ENCODE measurements at regions not wholly inside any gene's neighbourhood (a gene's known extent, or its start where the extent isn't known, plus 50 kb on each side); places are given as distances from the start of the nearest gene placed in this dataset.

DNA sequence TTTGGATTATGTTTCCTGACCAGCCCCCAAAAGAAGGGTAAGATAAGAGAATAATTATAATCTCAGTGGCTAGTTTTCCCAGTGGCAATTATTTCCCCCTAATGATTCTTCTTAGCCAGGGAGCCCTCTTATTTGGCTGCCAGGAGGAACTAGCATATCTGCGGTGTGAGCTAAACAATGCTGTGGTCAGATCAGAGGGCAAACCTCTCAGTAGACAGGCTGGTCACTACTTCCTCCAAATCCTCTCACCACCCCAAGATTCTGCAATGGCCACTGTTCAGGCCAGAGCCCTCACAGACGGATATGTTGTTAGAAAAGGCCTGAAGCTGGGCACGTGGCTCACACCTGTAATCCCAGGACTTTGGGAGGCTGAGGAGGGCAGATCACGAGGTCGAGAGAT is 273.4 kb upstream of the SASH1 start:
- no peak for DNase-seq

DNA sequence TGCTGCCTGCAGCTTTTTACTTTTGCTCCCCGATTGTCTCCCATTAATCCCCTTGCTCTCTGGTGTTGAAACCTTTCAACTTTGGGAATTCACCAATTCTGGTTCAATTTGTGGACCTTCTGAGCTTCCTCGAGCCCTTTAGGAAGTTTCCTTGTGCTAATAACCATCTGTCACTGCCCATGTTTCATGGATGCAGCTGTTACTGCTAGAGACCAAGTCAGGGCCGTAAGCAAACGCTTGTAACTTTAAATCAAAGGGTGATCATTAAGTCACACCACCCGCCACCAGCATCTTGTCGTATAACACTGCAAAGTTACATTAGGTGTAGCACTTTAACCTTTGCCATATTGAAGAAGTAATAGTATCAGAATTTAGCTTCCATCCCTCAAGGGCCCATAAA is 268.3 kb upstream of the SASH1 start:
- no peak for DNase-seq

DNA sequence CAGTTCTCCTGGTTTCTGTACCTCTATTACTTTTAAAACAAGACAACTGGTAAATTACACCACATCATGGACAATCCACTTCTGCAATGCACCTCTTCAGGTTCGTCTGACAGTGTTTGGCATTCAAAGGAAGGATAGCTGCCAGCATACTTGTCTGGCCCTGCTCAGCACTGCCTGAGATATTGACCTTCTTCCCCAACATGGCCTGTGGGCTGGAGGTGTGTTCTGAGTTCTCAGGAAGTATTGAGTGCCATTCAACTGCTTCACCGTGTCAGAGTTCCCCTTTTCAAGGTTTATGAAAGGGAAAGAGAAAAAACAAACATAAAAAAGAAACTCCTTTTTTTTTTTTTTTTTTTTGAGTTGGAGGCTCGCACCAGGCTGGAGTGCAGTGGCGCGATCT is 267.9 kb upstream of the SASH1 start:
- no peak for DNase-seq

DNA sequence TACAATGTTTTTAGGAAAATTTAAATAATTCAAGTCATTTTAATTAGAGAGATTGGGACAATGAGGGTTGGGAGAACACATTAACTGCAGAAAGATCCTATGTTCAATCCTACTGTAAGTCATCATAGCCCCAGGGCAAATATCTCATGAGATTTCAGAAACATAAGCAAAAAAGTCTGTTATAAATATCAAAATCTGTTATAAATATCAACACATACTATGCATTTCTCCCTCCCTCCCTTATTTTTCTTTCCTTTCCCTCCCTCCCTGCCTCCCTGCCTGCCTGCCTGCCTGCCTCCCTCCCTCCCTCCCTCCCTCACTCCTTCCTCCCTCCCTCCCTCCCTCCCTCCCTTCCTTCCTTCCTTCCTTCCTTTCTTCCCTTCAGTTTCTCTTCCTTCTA is 267.3 kb upstream of the SASH1 start:
- DNase-seq: no peak

DNA sequence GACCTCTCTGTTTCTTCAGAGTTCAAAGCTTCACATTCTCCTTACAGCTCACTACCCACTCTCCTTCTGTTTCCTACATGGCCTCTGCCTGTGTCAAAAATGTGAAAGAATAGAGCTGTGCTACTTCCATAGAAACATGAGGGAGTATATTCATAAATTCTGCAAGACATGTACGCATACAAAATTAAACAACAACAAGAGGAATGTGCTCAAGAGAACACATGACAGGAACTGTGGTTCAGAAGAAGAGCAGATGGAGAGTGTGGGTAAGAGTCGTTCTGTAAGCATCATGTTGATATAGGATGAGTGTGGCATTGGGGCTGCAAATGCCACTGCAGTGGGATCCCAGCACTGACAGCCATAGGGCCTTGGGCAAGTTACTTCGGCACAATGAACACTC is 266.6 kb upstream of the SASH1 start:
- no peak for DNase-seq

DNA sequence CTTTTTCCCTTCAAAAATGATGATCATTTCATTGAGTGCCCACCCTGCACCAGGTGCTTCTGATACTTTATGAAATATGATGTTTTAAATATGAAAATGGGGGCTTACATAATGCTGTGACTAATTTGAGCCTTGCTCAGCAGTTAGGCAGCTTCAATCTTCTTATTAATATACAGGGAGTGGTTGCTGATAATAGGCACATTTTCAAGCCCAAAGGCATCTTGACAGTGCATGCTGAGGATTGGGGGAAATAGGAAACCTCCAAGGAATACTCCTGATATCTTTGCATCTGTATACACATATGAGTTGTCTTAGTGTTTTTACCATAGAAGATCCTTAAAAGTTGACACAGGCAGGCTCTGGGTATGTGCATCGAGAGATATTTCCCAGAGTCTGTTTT is 262.3 kb upstream of the SASH1 start:
- no peak for DNase-seq

DNA sequence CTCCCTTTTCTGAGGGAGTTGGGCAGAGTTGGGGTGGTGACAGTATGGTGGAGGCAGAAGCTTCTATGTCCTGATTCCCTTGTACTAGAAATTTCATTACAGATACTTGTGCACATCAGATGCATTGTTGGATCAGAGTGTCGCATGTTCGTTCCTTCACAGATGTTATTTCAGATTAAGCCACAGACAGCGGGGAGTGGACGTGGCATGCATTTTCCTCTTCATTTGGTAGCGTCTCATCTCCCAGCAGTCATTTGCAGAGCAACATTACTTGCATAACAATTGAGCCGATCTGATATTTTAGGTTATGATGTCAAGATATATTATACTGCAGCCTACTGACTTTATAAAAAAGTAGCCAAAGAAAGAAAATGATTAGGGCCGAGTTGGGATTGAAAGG is 261.6 kb upstream of the SASH1 start:
- DNase-seq: no peak

DNA sequence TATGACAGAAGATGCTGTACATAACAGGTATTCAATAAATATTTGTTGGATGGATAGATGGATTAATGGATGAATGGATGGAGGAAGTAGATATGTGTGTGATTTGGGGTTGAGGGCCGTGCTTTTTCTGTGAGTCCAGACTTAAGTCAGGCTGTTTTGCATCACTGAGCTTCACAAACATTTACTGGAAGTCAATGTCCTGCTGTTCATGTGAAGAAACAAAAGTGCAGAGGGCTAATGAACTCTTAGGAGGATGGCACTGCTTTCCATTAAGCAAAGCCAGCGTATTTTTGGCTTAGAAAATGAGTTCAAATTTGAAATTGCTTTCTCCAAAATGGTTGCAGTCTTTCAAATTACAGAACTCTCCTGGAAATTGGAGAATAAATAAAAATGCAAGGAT is 260.6 kb upstream of the SASH1 start:
- no peak for DNase-seq

DNA sequence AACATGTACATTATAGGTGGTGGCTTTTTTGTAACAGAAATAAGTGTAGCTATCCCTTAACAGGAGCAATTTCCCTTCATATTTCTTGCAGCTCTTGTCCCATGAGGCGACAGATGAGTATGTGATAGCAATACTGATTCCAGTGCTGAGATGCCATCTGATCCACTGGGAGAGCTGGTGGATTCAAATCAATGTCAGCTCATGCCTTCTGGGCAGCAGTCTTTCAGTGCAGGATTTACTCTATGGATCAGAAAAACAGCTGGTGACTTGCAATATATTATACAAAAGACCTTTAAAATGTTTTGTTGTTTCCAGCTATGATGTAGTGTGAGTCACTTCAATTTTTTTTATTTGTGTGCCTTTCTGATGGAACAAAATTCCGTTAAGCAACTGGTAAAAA is 259.9 kb upstream of the SASH1 start:
- no peak for DNase-seq

DNA sequence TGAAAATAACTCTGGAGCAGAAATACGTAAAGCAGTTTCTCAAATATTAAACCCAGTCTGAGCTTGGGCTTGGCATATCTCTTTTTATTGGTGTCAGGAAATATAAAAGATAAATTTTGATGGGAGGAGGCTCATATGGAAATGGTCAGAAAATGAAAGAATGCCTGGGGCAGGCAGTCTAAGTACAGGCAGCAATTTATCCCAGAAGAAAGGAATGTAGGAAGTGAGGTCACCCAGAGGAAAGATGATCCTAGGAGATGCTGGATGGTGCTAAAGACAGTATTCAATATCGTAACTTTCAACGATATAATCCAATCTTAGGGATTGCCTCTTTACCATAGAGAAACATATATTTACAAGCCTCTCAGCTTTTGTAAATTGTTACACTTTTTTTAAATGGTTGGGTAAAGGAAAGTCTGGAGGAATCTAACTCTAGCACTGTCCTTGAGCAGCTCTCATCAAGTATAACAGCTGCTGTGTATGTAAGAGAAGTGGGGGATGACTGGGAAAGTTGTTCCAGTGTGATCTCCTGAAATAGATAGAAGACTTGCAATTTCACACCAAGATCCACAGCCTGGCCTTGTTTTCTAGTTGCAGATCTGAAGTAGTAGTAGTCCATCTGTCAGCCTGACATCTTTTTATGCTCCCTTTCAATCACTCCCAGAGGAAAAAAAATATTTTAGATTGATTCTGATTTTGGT is 256.9 kb upstream of the SASH1 start:
- no peak for DNase-seq

DNA sequence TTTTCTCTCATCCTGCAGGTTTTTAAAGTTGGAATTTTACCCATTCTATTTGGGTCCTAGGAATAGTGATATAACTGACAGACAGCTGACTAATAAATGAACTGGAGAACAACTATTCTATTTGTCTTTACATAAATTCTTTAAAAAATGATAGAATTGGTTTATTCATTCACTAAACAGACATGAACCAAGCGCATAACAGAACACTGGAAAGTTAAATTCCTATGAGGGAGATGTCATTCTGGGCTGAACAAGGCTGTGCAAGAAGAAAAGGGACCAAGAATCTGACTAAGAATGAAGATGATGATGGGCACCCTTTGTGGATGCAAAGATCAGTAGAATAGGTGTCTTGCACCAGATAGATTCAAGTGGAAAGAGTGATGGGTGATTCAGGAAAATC is 256.3 kb upstream of the SASH1 start:
- no peak for DNase-seq

DNA sequence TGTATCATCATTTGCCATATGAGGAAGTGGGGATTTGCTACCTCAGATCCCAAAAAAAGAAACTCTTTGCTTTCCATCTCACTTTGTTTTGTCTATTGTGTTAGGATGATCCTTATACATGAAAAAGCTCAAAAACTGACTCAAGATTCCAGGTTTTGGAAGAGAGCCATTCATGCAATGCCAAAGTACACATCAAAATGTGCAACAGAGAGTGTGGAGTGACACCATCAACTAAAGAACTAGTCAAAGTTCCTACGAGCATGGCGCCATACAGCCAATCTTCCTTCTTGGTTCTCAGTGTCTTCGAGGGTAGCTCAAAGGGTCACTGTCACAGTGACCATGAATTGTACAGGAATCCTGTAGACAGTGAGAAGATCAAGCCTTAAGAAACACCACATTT is 255.8 kb upstream of the SASH1 start:
- DNase-seq: no peak

DNA sequence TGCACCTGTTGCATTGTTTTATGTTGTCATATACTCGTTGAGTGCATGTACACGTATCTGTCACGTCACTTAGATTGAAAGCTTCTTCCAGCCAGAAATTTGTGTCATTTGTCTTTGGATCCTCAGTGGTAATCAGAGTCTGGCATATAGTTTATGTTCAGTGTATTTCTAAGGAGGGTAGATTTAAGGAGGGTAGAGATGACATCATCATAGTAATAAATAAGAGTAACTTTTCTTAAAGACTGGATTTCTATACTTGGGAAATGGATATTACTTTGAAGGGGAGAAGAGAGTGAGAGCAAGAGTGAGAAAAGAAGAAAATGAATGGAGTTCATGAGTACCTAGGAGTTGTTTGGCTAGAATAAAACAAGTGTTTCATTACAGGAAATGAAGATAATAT is 255.0 kb upstream of the SASH1 start:
- DNase-seq: no peak

DNA sequence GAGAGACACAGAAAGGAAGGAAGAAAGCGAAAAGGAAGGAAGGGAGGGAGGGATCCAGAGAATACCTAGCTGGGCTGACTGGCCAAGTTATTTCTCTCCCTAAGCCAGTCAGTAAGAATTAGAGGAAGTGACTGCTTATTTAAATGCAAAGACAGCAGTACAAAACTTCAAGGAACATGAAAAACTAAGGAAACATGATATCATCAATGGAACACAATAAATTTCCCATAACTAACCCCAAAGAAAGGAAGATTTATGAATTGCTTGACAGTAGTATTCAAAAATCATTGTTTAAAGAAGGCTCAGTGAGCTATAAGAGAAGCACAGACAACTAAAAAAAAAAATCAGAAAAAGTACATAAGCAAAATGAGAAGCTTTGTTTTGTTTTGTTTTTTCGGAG is 252.3 kb upstream of the SASH1 start:
- no peak for DNase-seq

DNA sequence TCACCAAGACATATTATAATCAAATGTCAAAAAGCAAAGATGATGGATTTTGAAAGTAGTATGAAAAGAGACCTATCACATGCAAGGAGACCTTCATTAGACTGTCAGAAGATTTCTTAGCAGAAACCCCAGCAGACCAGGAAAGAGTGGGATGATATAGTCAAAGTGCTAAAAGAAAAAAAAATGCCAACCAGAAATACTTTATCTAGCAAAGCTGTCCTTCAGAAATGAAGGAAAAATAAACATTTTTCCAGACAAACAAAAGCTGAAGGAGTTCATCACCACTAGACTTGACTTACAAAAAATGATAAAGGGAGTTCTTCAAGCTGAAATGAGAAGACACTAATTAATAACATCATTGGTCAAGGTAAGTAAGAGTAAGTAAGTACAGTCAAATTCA is 251.2 kb upstream of the SASH1 start:
- DNase-seq: no peak

DNA sequence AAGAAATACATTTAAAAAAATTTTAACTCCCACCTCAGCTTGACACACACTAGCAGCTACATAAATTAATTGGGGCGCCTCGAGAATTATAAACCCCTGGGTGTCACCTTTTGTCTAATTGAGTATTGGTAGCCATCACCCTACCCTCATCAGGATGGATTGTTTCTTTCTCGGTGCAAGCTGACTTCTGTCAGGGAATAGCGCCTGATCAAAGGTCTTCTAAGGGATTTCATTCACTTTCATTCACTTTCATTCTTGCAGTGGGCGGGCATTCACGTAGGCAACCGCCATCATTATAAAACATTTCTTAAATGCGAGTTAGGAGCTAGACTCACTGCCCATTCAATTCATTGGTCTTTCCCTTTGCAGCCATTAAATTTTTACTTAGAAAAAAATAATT is 239.2 kb upstream of the SASH1 start:
- no peak for DNase-seq

DNA sequence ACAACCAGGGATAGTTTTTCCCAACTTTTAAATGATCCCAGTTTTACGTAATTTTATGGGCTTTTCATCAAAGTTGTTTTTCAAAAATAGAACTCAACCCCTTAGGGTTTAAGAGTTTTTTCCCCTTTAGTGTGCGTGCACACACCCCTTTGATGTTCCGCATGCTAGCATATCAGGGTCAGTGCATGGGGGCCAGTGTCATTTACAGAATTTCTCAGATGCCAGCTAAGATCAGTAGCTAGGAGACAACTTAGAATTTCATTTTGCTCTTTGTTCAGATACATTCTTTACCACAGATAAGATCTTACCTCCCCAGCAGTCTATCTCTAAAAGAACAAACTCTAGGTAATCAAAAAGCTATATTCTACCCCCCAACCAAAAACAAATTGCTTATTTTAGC is 238.5 kb upstream of the SASH1 start:
- no peak for DNase-seq

DNA sequence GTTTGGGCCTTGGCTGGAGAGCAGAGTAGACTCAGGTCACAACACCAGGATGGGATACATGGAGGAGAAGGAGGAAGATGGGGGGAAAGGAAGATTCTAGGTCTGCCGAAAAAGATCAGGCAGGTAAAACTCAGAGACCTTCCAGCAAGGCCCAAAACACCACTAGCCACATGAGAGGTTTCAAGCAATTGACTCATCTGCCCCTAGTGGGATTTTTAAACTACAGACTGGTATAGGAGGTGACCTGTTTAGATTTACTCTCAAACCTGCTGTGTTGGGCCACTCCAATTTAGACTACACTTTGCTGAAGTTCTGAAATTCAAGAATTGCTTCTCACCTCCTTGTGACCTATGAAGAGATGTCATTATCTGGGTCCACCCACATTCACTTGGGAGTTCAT is 236.9 kb upstream of the SASH1 start:
- DNase-seq: no peak

DNA sequence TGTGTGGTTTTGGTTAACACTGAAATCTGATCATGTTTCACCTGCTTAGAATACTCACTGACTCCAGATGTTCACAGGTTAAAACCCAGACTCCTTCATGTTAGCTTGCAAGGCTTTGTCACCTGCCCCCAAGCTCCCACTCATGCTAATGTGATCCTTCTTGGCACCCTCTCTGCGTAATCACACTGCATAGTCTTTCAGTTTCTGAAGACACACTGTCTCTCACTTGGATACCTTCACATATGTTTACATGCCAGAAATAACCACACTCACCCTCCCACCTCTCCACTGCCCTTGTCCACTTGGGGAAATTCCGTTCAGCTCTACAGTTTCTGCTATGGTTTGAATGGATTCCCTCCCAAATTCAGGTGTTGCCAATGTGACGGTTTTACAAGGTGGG is 234.7 kb upstream of the SASH1 start:
- no peak for DNase-seq

DNA sequence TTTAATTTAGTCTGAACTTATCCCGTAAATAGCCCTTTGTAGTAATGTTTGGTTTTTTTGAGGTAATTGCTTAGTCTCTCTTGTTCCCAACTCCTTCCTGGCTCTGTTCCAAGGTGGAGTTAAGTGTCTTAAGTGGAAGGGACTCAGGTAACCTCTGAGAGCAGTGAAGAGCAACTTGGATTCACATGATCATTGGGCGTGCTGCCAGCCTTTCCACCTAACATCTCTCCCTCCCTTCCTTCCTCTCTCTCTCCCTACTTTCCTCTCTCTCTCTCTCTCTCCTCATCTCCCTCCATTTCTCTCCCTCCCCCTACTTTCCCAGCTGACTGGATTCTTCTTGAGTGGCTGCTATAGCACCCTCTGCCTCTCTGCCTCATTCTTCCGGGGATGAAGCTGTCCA is 232.9 kb upstream of the SASH1 start:
- peak; percentile 64 for DNase-seq

DNA sequence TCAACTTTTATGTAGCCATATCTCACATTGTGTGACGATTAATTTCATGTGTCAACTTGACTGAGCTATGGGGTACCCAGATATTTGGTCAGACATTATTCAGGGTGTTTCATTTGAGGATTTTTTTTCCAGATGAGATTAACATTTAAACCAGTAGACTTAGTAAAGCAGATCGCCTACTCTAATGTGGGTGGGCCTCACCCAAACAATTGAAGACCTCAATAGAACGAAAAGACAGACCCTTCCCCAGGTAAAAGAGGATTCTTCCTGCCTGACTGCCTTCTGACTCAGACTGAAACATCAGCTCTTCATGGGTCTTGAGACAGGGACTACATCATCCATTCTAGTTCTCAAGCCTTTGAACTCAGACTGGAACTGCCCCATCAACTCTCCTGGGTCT is 231.7 kb upstream of the SASH1 start:
- DNase-seq: no peak

DNA sequence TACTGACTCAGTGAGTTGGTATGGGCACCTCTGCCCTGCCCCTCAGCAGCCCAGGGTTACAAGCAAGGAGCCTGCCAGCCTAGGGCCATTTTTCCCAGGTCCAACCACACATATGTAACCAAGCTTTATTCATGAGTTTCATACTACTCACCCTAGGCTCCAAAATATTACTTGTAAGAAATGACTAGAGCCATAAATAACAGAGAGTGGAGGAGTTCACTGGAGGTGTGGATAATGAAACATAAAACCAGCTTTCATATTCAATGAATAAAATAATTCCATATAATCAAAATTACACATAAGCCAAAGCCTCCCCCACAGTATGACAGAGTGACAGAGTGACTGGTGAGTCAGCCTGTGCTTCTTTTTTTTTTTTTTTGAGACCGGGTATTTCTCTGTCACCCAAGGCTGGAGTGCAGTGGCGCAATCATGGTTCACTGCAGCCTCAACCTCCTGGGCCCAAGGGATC is 229.8 kb upstream of the SASH1 start:
- DNase-seq: no peak

DNA sequence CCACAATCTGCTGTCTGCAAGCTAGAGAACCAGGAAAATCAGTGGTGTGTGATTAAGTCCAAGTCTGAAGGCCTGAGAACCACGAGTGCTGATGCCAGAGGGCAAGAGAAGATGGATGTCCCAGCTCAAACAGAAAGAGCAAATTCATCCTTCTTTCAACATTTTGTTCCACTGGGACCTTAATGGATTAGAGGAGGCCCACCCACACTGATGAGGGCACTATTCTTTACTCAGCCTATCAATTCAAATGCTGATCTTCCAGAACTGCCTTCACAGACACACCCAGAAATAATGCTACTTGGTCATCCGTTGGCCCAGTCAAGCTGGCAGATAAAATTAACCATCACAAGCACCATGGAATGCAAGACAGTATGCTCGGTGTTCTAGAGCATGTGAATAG is 226.6 kb upstream of the SASH1 start:
- no peak for DNase-seq

DNA sequence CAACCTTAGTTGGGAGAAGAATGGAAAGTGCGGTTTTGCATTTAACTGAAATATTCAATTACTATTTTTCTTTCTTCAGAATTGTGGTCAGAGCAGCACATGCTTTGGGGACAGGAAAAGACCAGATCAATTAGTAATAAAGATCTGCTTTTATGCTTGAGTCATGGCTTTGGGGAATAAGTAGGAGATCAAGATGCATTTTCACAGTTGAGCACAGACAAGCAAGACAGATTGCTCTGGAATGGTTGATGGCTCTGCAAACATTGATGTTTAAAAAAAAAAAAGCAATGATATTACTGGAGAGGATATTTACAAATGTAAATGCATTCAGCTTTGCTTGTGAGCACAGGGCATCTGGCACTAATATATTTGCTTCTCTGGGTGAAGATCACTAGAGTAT is 224.4 kb upstream of the SASH1 start:
- peak; percentile 22 for DNase-seq

DNA sequence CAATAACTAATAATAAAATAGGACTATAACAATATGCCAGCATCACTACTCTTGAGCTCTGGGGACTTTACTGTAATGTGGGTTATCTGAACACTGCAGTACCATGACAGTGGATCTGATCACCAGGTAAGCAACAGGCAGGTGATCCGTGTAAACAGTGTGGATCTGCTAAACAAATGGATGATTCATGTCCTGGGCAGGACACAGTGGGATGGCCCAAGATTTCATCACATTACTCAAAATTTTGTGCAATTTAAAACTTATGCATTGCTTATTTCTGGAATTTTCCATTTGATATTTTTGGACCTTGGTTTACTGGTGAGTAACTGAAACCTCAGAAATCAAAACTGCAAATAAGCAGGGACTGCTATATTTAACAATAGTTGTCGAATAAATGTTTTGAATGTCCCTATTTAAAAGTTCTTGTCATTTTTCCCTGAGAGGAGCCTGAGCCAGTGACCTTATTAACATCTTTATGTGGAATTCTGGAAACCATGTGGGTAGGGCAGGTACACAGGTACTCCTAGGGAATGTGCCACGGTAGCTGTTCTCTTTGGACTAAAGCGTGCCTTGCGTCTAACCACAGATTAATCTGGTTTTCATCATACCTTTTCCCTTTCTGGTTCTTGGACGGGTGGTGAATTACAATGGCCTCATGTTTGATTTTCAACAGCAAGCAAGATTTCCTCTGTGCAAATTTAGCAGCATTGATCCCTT is 214.5 kb upstream of the SASH1 start:
- no peak for DNase-seq
